HG02870 (cell line): ENCODE measurements at regions not wholly inside any gene's neighbourhood (a gene's known extent, or its start where the extent isn't known, plus 50 kb on each side); places are given as distances from the start of the nearest gene placed in this dataset.
A peak's percentile ranks its signal among the peaks of the same experiment; 100 is the strongest.

Experiments
- ATAC-seq: cut with Tn5 transposase; IDR thresholded peaks from one replicate; pipeline ENCODE4 v1.9.1; 2021; ENCODE audit warnings: mild to moderate bottlenecking, moderate library complexity; ENCODE audit not compliant: unreplicated experiment

- ATAC-seq = no peak
Observed at GRCh38 chr10:110396284-110396651, 91.5 kb upstream of the SMNDC1 start.

- ATAC-seq = no peak
Observed at GRCh38 chr10:110397856-110398255, 93.1 kb upstream of the SMNDC1 start.

GRCh38 chr10:110398419-110399105 is 93.8 kb upstream of the SMNDC1 start:
- ATAC-seq = no peak

- no peak for ATAC-seq
Observed at GRCh38 chr10:110399106-110399964, 94.6 kb upstream of the SMNDC1 start.

- no peak for ATAC-seq
Observed at GRCh38 chr10:110399965-110400933, 95.5 kb upstream of the SMNDC1 start.

GRCh38 chr10:110401401-110402076 is 96.2 kb upstream of the DUSP5 start:
- ATAC-seq = no peak

GRCh38 chr10:110402077-110402416 is 95.7 kb upstream of the DUSP5 start:
- no peak for ATAC-seq

GRCh38 chr10:110403593-110403992 is 94.1 kb upstream of the DUSP5 start:
- ATAC-seq = no peak

- ATAC-seq = no peak
Observed at GRCh38 chr10:110404413-110404812, 93.3 kb upstream of the DUSP5 start.

GRCh38 chr10:110404825-110405224 is 92.9 kb upstream of the DUSP5 start:
- ATAC-seq = no peak

GRCh38 chr10:110405380-110405779 is 92.3 kb upstream of the DUSP5 start:
- ATAC-seq = no peak

GRCh38 chr10:110407301-110408170 is 90.2 kb upstream of the DUSP5 start:
- no peak for ATAC-seq

- no peak for ATAC-seq
Observed at GRCh38 chr10:110408203-110408871, 89.4 kb upstream of the DUSP5 start.

GRCh38 chr10:110408943-110409342 is 88.8 kb upstream of the DUSP5 start:
- no peak for ATAC-seq

- no peak for ATAC-seq
Observed at GRCh38 chr10:110409488-110409887, 88.2 kb upstream of the DUSP5 start.

- ATAC-seq = peak; percentile 48
Observed at GRCh38 chr10:110409926-110410325, 87.8 kb upstream of the DUSP5 start.

- no peak for ATAC-seq
Observed at GRCh38 chr10:110410329-110411046, 87.2 kb upstream of the DUSP5 start.

GRCh38 chr10:110411047-110411410 is 86.7 kb upstream of the DUSP5 start:
- ATAC-seq = no peak
